ENCODE measurements at regions not wholly inside any gene's neighbourhood (a gene's known extent, or its start where the extent isn't known, plus 50 kb on each side); places are given as distances from the start of the nearest gene placed in this dataset.

GRCh38 chr2:81328968-81329367, 1024.4 kb upstream of the LRRTM1 start:
- TF ChIP-seq HDAC2 (IDR thresholded peaks at IDR 0.05) (no peak), CEBPB (IDR thresholded peaks at IDR 0.05) (no peak), BHLHE40 (IDR thresholded peaks at IDR 0.05; ENCODE audit: low read depth, low read length) (no peak), ESRRA (IDR thresholded peaks at IDR 0.05; ENCODE audit: borderline replicate concordance, low read length) (no peak), RNF2 (IDR thresholded peaks at IDR 0.05; ENCODE audit: borderline replicate concordance, low read depth) (no peak), KDM1A (IDR thresholded peaks at IDR 0.05; ENCODE audit: low read depth) (no peak), NPAS2 (CRISPR knock-in tag; IDR thresholded peaks at IDR 0.05; ENCODE audit: borderline replicate concordance) (no peak), RFX5 (IDR thresholded peaks at IDR 0.05) (no peak), EHMT2 (IDR thresholded peaks at IDR 0.05; ENCODE audit: low read depth) (no peak), POLR2A (IDR thresholded peaks at IDR 0.05; ENCODE audit: low read length) (no peak), FOSL2 (IDR thresholded peaks at IDR 0.05) (no peak), FOSL2 (CRISPR knock-in tag; IDR thresholded peaks at IDR 0.05) (no peak)
- TF ChIP-seq, protein P1, sequence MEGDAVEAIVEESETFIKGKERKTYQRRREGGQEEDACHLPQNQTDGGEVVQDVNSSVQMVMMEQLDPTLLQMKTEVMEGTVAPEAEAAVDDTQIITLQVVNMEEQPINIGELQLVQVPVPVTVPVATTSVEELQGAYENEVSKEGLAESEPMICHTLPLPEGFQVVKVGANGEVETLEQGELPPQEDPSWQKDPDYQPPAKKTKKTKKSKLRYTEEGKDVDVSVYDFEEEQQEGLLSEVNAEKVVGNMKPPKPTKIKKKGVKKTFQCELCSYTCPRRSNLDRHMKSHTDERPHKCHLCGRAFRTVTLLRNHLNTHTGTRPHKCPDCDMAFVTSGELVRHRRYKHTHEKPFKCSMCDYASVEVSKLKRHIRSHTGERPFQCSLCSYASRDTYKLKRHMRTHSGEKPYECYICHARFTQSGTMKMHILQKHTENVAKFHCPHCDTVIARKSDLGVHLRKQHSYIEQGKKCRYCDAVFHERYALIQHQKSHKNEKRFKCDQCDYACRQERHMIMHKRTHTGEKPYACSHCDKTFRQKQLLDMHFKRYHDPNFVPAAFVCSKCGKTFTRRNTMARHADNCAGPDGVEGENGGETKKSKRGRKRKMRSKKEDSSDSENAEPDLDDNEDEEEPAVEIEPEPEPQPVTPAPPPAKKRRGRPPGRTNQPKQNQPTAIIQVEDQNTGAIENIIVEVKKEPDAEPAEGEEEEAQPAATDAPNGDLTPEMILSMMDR (IDR thresholded peaks at IDR 0.05), result no peak
- TF ChIP-seq, protein P2, sequence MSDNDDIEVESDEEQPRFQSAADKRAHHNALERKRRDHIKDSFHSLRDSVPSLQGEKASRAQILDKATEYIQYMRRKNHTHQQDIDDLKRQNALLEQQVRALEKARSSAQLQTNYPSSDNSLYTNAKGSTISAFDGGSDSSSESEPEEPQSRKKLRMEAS (IDR thresholded peaks at IDR 0.05), result no peak
